C1 segment of cervical spinal cord (tissue), 14 donors: ENCODE measurements at regions not wholly inside any gene's neighbourhood (a gene's known extent, or its start where the extent isn't known, plus 50 kb on each side); places are given as distances from the start of the nearest gene placed in this dataset.
"Not testable (repeated sequence)": the region's sequence is repeated elsewhere in the genome, so short reads cannot be mapped to it uniquely, and the experiment has no call there.

Experiments
- DNase-seq, 14 donors: peaks; one replicate each; lab custom pipeline; 2025; lab: John Stamatoyannopoulos, UW

DNA sequence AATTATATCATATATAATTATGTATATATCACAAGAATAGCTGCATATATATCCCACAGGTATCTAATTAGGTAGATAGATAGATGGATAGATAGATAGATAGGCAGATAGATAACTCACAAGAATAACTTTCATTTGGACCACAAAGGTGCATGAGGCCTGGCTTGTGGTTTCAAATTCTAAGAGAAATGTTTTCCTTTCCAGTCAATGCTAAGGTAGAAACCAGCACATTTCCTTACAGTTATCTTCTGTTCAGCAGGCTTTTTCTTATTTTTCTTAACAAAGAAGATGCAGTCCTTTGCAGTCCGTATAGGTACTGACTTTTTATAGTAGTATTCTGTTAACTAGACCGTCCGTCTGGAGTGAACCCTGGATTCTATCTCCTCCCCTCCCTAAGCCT lies 152.9 kb upstream of the ANKFN1 start:
- DNase-seq = no peak

DNA sequence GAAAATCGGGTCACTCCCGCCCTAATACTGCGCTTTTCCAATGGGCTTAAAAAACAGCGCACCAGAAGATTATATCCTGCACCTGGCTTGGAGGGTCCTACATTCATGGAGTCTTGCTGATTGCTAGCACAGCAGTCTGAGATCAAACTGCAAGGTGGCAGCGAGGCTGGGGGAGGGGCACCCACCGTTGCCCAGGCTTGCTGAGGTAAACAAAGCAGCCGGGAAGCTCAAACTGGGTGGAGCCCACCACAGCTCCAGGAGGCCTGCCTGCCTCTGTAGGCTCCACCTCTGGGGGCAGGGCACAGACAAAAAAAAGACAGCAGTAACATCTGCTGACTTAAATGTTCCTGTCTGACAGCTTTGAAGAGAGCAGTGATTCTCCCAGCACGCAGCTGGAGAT lies 150.6 kb upstream of the ANKFN1 start:
- not testable (repeated sequence) for DNase-seq

DNA sequence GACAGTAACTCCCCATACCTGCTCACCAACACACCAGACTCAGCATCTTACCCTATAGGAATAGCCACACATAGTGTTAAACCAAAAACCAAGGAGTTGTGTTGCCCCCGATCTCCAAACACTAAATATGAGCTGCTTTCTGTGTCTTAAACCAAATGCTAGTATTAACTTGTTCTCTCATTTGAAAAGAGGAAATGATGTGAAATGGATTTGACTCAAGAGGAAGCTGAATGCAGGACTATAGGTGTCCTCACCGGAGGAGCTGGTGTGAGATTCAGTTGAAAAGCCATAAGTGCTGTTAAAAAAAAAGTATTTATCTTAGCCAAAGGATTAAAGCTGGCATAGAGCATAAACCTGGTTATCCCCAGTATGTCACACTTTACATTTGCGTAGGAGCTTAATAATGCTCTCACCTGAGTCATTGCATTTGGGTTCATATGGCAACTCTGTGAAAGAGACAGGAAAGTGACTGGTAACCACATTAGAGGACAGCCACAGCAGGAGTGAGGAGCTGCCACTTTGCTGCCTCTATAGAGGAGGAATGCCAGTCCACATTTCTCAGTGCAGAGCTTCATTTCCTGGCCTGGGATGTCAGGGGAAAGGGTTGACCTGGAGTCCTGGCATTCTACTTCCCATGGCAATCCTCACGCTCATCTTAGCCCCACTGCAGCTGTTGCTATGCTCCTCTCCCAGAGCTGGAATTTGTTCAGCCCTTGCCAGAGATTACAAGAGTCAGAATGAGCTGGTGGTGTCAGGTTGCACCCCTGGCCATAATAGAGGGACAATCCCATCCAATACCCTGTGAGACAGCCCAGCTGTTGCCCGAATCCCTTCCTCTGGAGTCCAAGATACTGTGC lies 143.3 kb upstream of the ANKFN1 start:
- DNase-seq = no peak

DNA sequence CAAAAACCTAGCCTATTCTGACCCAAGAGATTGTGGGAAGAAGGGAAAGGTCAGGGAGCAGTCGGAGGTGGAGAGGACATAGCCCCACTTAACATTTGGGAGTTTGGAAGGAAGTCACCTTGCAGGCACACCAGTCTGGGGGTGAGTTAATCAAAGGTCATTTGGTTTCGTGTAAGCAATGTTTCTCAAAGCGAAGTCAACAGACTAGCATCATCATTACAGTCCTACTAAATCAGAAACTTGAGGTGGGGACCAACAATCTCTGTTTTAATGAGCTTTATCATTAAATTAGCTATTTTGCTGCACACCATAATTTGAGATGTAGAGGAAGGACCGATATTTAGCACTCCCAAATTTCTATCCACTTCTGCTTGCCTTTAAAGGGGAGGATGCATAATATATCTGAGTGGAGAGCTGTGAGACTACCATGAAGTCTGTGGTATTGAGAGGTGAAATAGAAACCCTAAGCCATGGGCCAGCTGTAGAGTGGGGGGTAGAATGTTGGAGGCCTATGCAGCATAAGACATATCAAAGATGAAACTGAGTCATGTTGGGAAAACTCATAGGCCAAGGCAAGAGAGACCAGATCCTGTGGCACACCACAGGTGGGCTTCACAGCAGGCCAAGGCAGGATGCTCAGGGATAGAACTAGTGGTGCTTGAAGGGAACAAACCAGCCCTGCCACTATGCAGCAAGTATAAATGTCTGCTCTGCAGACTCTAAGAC lies 141.7 kb upstream of the ANKFN1 start:
- no peak for DNase-seq

DNA sequence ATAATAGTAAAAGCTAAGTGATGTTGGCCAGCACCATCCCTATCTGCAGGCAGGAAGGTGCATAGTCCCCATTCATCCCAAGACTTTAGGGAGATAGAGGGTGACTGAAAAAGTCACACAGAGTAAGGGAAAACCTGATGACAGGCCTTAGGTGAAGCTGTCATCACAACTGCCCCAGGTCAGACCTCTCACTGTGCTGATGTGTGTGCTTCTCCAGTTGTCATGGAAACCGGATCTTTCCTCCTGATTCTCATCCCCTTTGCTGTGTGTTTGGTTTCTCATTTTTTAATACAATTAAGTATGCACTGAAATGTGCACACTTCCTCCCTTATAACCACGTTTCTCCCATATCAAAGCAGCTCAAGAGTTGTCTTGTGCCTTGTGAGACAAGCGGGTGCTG lies 135.1 kb upstream of the ANKFN1 start:
- DNase-seq = no peak

DNA sequence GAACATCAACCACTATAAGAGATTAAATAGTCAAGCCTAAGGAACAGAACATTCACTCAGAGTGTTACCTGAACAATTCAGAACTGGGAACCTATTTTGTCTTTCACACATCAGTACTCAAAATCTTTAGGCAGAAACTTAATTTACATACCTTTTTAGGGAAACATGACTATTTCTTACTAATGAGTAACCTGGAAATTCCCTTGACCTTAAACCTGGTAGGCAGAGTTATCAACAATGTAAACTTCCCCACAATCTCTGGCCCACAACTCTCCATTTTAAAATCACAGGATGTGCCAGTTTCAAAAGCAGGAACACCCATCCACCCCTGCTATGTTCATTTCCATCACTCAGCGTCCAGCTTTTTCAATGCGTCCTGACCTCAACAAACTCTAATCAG lies 132.9 kb upstream of the ANKFN1 start:
- no peak for DNase-seq

DNA sequence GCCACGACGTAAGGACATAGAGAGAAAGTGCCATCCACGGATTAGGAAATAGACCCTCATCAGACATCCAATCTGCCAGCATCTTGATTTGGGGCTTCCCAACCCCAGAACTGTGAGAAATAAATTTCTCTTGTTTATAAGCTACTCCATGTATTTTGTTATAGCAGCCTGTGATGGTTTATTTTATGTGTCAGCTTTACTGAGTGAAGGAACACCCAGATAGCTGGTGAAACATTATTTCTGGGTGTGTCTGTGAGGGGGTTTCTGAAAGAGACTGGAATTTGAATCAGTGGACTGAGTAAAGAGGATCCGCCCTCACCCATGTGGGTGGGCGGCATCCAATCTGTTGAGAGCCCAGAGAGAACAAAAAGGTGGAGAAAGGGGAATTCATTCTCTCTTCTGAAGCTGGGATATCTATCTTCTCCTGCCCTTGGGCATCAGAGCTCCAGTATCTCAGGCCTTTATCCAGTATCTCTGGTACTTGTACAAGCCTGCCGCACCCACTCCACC lies 131.5 kb upstream of the ANKFN1 start:
- DNase-seq = no peak

DNA sequence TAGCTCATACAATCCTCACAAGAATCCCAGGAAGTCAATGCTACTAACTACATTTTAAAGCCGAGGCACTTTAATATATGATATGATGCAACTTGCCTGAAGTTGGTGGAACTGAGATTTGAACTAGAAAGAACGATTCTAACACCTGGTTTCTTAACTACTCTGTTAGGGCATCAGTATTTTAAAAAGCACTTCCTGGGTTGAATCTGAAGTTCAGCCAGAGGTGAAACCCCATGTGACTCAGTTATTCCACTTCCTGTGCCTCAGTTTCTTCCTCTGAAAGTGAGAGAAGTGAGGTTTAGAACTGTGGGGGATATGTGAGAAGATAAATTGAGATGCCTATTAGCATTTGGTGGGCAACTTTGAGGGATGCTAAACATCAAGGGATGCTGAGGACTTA lies 129.4 kb upstream of the ANKFN1 start:
- no peak for DNase-seq

DNA sequence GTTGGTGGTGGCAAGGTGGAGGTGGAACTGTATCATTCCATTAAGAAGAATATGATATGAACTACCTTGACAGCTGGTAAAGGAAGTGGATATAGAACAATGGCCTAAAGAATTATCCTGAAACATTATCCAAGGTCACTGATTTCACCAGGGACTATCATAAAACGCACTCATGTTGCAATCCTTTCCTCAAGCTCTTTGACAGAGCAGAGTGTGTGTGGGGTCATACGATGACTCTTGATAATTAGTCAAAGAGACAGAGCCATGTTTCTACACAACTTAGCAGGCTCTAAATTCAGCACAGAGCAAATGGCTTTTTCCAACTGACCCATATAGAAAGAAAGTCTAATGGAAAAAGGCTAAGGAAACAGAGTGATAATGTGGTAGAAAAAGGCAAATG lies 126.4 kb upstream of the ANKFN1 start:
- DNase-seq = no peak

DNA sequence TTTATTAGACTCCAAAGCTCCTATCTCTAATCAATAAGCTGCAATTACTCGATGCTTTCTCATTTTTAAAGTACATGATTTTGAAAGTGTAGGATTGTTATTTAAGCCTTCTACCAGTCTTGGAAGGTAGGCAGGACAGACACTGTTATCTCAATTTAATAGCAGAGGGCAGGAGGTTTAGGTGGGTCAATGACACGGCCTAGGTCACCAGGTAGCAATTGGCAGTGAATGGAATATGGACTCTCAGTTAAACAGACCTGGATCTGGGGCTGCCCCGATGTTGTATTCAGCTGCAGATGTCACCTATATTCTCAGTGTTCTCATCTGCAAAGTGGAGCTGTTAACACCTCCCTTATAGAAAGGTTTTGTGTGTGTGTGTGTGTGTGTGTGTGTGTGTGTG lies 124.4 kb upstream of the ANKFN1 start:
- DNase-seq = no peak

DNA sequence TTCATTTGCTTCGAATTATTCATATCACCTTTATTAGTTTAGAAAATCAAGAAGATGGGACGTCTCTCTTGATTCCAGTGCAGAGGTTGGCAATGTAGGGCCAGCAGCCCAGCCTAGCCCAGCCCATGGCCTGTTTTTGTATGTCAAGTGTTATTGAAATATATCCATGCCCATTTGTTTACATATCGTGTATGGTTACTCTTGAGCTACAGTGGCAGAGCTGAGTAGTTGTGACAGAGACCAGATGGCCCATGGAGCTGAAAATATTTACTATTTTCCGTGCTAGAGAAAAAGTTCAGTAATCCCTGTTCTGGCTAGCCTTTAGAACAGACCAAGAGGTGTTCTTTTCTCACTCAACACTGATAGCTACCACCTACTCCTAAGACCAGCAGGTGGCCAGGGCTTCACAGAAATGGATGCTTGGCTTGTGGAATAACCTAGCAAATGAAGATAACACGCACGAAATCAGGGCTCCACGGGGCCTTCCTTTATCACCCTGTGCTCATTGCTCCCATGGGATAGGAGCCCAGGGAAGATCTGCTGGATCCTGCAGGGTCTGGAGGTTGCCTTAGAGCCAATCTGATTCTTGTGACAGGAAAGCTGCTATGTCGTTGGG lies 123.2 kb upstream of the ANKFN1 start:
- no peak for DNase-seq

DNA sequence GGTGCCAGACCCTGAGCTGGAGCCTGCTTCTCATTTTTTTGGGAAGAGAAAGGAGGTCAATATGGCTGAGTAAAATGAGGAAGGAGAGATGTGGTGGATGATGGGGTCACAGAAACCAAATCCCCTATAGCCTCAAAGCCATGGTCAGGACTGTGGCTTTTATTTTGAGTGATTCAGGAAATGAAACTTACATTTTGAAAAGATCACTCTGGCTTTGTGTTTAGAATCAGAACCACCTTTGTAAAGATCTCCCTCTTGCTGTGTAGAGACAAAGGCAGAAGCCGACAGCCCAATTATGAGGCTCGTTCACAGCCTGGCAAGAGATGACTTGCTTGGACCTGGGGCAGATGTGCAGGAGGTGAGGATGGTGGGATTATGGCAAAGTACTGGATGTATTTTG lies 121.6 kb upstream of the ANKFN1 start:
- DNase-seq = no peak

DNA sequence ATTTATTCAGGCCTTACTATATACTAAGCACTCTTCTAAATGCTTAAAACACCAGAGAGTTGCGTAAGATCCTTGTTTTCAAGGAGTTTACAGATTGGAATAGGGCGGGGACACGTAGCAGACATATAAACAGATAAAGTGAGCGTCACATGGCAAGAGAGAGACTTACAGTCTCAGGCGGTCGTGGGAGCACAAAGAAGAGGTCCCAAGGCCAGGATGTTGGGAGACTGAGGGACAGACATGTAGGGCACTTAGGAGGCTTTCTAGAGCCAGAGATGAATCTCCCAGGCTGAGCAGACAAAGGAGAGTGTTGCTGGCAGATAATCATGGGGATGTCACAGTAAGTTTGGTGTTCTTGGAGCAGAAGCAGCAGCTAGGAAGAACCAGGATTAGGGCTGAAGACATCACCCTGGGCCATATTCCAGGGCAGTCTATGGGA lies 119.1 kb upstream of the ANKFN1 start:
- no peak for DNase-seq

DNA sequence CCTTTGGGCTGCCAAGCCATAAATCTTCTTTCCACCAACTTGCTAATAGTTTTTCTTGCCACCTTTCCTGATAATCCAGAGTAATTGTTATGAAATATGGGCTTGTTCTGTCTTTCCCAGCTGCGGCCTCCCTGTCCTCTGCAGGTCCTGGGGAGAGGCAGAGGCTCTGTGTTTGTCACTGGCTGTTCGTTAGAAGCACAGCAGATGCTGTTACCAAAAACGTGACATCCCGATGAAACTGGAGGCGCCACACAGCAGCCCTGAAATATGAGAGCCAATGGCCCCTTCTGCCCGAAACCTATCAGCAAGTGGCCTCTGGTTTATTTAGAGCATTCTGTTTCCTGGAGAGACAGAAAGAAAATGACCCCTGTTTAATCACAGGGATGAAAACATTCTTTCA lies 115.1 kb upstream of the ANKFN1 start:
- no peak for DNase-seq

DNA sequence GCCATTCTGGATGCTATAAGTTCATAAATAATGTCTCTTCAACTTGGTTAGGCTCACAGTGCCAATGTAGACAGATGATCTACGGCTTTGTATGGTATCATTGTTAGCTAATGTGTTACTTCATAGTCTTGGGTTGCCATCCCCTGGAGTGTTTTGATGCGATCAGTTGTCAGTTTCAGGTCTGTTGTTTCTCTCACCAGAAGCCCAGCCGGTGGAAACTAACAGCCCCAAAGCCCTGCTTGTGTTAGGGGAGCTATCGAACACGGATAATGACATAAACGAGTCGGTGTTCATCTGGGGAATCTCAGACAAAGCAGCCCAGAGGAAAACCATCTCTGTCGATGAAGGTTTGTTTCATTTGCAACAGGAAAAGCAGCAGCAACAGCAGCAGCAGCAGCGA lies 107.4 kb upstream of the ANKFN1 start:
- DNase-seq = no peak

DNA sequence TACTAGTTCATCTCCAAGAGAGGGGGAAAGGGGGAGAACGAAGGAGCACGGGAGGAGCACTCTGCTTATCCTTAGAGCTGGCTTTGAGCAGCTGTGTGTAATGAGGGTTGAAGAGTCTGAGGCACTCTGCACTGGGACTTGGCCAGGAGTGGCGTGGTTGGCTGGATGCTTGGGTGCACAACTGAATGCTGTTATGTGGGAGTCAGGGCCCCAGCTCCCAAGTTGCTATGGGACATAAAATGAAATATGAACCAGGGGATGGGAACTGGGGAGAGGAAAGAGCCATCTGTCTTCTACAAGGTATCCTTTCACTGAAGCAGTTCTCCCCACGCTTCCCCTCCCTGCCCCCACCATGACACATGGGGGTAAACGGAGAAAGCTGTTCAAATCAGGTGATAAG lies 105.9 kb upstream of the ANKFN1 start:
- DNase-seq = no peak

DNA sequence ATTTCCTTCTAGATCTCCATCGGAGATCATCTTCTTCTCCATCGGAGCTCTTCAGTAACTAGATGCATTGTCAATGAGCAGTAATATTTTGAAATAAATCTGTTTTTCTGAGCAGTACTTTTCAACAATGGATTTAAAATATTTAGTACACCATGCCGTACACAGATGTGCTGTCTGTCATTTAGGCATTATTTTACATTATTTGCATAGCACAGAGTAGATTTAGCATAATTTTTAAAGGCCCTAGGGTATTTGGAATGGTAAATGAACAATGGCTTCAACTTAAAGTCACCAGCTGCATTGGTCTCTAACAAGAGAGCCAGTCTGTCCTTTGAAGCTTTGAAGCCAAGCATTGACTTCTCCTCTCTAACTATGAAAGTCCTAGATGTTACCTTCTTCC lies 95.4 kb upstream of the ANKFN1 start:
- DNase-seq = no peak

DNA sequence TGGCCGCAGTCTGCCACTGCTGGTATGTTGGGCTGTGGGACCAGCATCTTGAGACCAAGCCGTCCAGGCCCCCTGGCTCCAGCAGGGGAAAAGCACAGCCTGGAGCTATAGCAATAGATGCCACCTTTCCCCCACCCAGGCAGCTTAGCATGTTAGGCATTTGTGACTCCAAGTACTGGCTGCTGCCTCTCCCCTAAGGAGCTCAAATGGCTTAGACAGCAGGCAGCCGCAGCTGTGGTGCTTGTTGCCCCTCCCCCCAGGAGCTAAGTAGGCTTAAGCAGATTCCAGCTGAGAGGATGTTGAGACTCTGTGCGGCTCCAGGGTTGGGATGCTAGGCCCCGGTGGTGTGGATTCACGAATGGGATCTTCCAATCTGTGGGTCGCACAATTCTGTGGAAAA lies 88.8 kb upstream of the ANKFN1 start:
- DNase-seq = no peak

DNA sequence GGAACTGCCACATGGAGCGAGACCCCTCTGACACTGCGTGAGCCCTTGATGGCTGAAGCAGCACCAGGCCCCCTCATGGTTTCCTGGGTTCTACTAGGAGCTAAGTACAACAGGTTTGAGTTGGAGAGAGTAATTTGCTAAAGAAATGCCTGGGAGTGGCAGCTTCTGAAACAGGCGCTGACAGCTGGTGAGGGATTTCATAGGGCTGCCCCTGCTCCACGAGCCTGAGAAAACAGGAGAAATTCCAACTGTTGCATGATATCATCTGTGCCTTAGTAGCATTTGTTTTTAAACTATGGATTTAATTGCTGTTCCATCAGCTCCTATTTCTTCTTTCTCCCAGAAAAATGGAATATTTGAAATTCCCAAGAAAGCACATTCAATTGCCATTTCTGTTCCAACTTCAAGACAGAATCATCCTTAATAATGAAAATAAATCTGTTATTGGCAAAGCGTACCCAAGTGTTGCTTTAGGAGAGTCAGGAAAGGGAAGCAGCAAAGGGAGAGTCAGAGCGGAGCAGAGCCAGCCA lies 78.8 kb upstream of the ANKFN1 start:
- no peak for DNase-seq

DNA sequence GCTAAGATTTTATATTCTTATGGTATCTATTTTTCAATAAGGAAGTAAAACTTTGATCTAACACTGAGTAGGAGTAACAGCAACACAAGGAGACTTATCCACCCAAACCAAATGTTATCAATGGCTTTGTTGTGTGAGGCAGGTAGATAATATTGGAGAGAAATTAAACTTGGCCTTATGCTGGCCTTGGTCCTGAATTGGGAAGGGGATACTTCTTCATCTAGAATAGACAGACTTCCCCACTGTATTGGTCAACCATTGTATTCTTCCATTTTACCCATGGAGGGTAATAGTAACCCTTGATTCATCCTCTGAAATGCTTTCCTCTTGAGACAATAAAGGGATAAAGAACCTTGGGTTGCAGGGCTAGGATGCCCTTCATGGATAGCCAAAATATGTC lies 76.3 kb upstream of the ANKFN1 start:
- no peak for DNase-seq

DNA sequence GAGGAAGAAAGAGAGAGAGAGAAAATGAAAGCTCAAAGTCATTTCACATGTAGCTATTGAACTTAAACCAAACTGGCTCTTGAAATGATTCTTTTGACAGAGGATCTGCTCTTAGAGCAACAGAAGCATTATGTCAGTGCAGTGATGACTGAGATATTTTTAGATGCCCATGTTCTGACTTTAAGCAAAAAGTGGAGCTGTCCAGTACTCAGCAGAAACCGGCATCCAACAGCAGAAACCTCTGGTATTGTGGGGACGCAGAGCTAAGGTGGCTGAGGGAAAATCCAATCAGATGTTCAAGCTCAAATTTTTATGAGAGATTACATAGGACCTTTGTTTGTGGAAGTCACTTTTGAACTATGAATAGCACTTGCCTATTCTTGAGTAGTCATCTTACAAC lies 69.8 kb upstream of the ANKFN1 start:
- no peak for DNase-seq

DNA sequence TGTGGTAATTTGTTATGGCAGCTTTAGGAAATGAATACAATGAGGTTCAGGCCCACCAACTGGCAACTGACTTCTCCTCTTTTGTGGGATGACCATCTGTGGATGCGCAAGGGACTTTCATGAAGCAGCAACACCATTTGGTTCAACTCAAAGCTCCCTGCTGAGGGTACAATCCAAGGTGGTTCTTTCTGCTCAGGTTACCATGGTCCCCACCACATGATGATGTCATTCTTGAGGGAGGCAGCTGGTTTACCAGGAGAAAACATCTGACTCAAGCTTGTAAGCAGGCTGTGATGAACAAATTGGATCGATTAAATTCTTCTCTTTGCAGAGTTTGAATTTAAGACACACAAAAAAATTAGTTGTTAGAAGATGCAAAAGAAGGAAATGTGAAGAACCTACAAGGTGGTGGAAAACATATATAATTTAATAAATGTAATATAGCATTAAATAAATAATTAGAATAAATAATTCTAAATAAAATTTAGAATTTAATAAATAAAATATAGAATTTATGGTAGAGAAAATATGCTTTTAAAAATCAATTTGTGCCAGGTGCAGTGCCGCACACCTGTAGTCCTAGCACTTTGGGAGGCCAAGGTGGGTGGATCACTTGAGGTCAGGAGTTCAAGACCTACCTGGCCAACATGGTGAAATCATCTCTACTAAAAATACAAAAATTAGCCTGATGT lies 67.6 kb upstream of the ANKFN1 start:
- no peak for DNase-seq
